Keratinocyte (primary cell): ENCODE measurements at regions not wholly inside any gene's neighbourhood (a gene's known extent, or its start where the extent isn't known, plus 50 kb on each side); places are given as distances from the start of the nearest gene placed in this dataset.

Source experiments
- DNase-seq: peaks from one replicate; pipeline ENCODE4 v3.0.0-alpha.2; 2011; ENCODE audit warnings: low read depth, missing footprints, low spot score
- FAIRE-seq: peaks from 2 replicates; lab custom pipeline; 2011; peaks lifted over from hg19 to GRCh38; lab: Jason Lieb, UNC
- H2AFZ ChIP-seq: 2 replicates; pipeline ENCODE4 v1.6.0; 2012; ENCODE audit warnings: low read length, control low read depth, inconsistent platforms; ENCODE audit not compliant: control insufficient read depth
- H3K27ac ChIP-seq: 2 replicates; pipeline ENCODE4 v1.5.1; 2011; ENCODE audit warnings: low read length; ENCODE audit not compliant: control insufficient read depth, insufficient read depth
- H3K27me3 ChIP-seq: 3 replicates; pipeline ENCODE4 v1.6.0; 2011; ENCODE audit warnings: low read length; ENCODE audit not compliant: control insufficient read depth, insufficient read depth; ENCODE audit errors: extremely low read depth
- H3K36me3 ChIP-seq, 2 experiments: 2 replicates in 1 of 2; 3 replicates in 1 of 2; pipeline ENCODE4 v1.5.1; 2011; ENCODE audit warnings: low read length in 2 of 2, mild to moderate bottlenecking in 1 of 2; ENCODE audit not compliant: control insufficient read depth in 2 of 2, insufficient read depth in 2 of 2; ENCODE audit errors: extremely low read depth in 1 of 2
- H3K4me1 ChIP-seq: 3 replicates; pipeline ENCODE4 v1.5.1; 2011; ENCODE audit warnings: low read length; ENCODE audit not compliant: control insufficient read depth, insufficient read depth; ENCODE audit errors: extremely low read depth
- H3K4me2 ChIP-seq: 3 replicates; pipeline ENCODE4 v1.6.0; 2011; ENCODE audit warnings: low read depth, low read length; ENCODE audit not compliant: control insufficient read depth, insufficient read depth; ENCODE audit errors: extremely low read depth
- H3K4me3 ChIP-seq, 3 experiments: fragments of 200-600 bp in 1 of 3; sonication (generic) in 1 of 3; 2 replicates in 2 of 3; 3 replicates in 1 of 3; pipeline ENCODE4 v1.5.1; 2011 to 2016; ENCODE audit warnings: low read length in 3 of 3, mild to moderate bottlenecking in 3 of 3, control low read depth in 2 of 3, inconsistent platforms in 1 of 3, low read depth in 1 of 3, mixed read lengths in 1 of 3, mixed run types in 1 of 3, moderate library complexity in 1 of 3; ENCODE audit not compliant: control insufficient read depth in 2 of 3, insufficient read depth in 2 of 3; ENCODE audit errors: extremely low read depth in 1 of 3
- H3K79me2 ChIP-seq: 2 replicates; pipeline ENCODE4 v1.6.0; 2012; ENCODE audit warnings: low read length; ENCODE audit not compliant: control insufficient read depth, insufficient read depth
- H3K9ac ChIP-seq: 3 replicates; pipeline ENCODE4 v1.6.0; 2011; ENCODE audit warnings: low read length; ENCODE audit not compliant: control insufficient read depth, insufficient read depth; ENCODE audit errors: extremely low read depth
- H3K9me1 ChIP-seq: 3 replicates; pipeline ENCODE4 v1.6.0; 2011; ENCODE audit warnings: low read length; ENCODE audit not compliant: control insufficient read depth, insufficient read depth; ENCODE audit errors: extremely low read depth
- H3K9me3 ChIP-seq: 2 replicates; pipeline ENCODE4 v1.5.1; 2012; ENCODE audit warnings: low read depth, low read length; ENCODE audit not compliant: control insufficient read depth
- H4K20me1 ChIP-seq: 3 replicates; pipeline ENCODE4 v1.6.0; 2011; ENCODE audit warnings: low read length; ENCODE audit not compliant: control insufficient read depth, insufficient read depth; ENCODE audit errors: extremely low read depth
- EZH2 ChIP-seq: IDR thresholded peaks from one replicate; pipeline ENCODE4 v1.6.1; 2012; ENCODE audit warnings: inconsistent platforms, mild to moderate bottlenecking, low read length, moderate library complexity
- dilution Hi-C: fragments of 300-500 bp; cut with MboI; formaldehyde crosslinking; loops from one replicate; pipeline ENCODE4 v1.7.0; 2020; ENCODE audit warnings: low sequenced_read_pairs; ENCODE audit not compliant: extremely low pct_ligation_motif_present
- TF ChIP-seq, protein P1 (sequence below), 3 experiments: IDR thresholded peaks in 1 of 3; conservative IDR thresholded peaks in 1 of 3; optimal IDR thresholded peaks in 1 of 3; 2 replicates in 2 of 3; 3 replicates in 1 of 3; pipeline versions ENCODE3 to v1.5.1; 2011; ENCODE audit warnings: low read length in 3 of 3, mild to moderate bottlenecking in 3 of 3, moderate library complexity in 2 of 3, control low read depth in 1 of 3, inconsistent platforms in 1 of 3; ENCODE audit not compliant: insufficient read depth in 2 of 3; ENCODE audit errors: extremely low read depth in 1 of 3

DNA sequence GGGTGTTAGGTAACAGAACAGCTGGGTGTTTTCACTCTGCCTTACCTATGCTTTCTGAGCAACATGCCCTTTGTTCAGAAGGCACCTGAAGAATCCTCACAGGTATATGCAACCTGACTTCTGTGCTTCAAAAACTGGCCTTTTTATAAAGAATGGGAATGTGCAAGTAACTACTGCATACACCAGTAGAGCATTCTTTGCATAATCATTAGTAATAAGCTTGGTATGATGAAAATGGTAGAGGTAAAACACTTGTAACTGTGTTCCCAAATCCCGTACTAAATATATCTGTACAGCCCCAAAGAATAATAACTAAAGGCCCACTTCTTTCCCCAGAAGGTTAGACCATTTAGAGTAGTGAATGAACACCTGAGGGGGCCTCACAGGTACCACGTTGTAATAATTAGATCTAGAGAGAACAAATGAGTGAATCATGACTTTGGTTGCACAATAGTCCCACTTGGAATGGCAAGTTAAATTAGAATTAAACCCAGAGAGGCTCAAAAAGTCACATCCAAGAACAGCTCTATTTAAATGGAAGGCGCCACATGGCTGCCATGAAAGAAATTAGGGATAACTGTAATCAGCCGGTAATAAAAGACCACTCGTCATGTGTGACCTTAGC is 413.9 kb downstream of the KLF12 start:
- H3K4me3 ChIP-seq: no peak overlapping the region
- DNase-seq (no peak), FAIRE-seq (peak; percentile 51)
- no peak overlapping the region for H3K9ac ChIP-seq
- H3K36me3 ChIP-seq: no peaks in the 10 kb centered on the region
- H3K4me1 ChIP-seq: peaks cover 30% of the 10 kb centered on the region
- H4K20me1 ChIP-seq: no peaks in the 10 kb centered on the region
- no peaks in the 10 kb centered on the region for H3K79me2 ChIP-seq
- H3K9me1 ChIP-seq: no peaks in the 10 kb centered on the region
- TF ChIP-seq EZH2: no peak
- TF ChIP-seq, protein P1, sequence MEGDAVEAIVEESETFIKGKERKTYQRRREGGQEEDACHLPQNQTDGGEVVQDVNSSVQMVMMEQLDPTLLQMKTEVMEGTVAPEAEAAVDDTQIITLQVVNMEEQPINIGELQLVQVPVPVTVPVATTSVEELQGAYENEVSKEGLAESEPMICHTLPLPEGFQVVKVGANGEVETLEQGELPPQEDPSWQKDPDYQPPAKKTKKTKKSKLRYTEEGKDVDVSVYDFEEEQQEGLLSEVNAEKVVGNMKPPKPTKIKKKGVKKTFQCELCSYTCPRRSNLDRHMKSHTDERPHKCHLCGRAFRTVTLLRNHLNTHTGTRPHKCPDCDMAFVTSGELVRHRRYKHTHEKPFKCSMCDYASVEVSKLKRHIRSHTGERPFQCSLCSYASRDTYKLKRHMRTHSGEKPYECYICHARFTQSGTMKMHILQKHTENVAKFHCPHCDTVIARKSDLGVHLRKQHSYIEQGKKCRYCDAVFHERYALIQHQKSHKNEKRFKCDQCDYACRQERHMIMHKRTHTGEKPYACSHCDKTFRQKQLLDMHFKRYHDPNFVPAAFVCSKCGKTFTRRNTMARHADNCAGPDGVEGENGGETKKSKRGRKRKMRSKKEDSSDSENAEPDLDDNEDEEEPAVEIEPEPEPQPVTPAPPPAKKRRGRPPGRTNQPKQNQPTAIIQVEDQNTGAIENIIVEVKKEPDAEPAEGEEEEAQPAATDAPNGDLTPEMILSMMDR (optimal IDR thresholded peaks at IDR 0.05 in 1 of 3, IDR thresholded peaks at IDR 0.05 in 1 of 3, conservative IDR thresholded peaks at IDR 0.05 in 1 of 3; ENCODE audit: extremely low read depth in 1 of 3, insufficient read depth in 2 of 3, low read length in 3 of 3): no peak
- H3K27ac ChIP-seq: no peak overlapping the region
- H3K4me2 ChIP-seq: no peak overlapping the region
- no peaks in the 10 kb centered on the region for H3K9me3 ChIP-seq
- H2AFZ ChIP-seq: no peak overlapping the region
- dilution Hi-C loops: no loop called here
- H3K27me3 ChIP-seq: no peaks in the 10 kb centered on the region

DNA sequence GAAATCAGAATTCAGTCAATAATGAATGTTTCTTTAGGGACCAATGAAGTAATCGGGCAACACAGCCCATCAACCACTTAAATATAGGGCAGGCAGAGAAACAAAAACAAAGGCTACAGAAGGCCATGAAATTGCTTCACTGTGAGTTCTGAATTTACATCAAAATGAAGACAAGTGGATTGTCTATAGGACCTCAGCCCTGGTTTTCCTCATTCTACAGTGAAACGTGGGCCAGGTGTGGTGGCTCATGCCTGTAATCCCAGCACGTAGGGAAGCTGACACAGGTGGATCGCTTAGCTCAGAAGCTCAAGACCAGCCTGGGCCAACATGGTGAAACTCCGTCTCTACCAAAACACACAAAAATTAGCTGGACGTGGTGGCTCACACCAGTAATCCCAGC is 416.0 kb downstream of the KLF12 start:
- Histone ChIP-seq H3K36me3 (no peaks in the 10 kb centered on the region), H3K4me1 (peaks cover 30% of the 10 kb centered on the region), H3K9me1 (no peaks in the 10 kb centered on the region), H3K27me3 (no peaks in the 10 kb centered on the region), H4K20me1 (no peaks in the 10 kb centered on the region), H3K9ac (no peak overlapping the region), H3K27ac (no peak overlapping the region), H3K9me3 (no peaks in the 10 kb centered on the region), H3K4me2 (no peak overlapping the region), H3K4me3 (no peak overlapping the region), H2AFZ (no peak overlapping the region), H3K79me2 (no peaks in the 10 kb centered on the region)
- dilution Hi-C loops: no loop called here
- FAIRE-seq (no peak), DNase-seq (no peak)
- TF ChIP-seq, protein P1 (optimal IDR thresholded peaks at IDR 0.05 in 1 of 3, IDR thresholded peaks at IDR 0.05 in 1 of 3, conservative IDR thresholded peaks at IDR 0.05 in 1 of 3; ENCODE audit: extremely low read depth in 1 of 3, insufficient read depth in 2 of 3, low read length in 3 of 3): no peak
- TF ChIP-seq EZH2: no peak
